HPDE6-E6E7 (cell line): ENCODE measurements at regions not wholly inside any gene's neighbourhood (a gene's known extent, or its start where the extent isn't known, plus 50 kb on each side); places are given as distances from the start of the nearest gene placed in this dataset.

Experiments used
- DNase-seq: peaks from one replicate; pipeline ENCODE4 v3.0.0; 2011; ENCODE audit warnings: missing footprints; ENCODE audit errors: extremely low spot score

DNA sequence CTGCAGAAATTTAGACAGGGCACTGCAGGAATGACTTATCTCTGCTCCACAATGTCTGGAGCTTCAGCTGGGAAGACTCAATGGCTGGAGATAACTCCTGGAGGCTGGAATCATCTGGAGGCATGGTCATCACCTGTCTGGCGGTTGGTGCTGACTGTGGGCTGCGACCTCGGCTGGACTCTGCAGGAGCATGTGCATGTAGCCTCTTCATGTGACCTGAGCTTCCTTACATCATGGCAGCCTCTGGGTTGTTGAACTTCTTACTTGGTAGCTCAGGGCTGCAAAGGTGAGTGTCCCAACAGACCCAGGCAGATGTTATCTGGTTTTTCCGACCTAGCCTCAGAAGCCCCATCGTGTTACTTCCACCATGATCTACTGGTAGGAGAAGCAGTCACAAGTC lies 188.2 kb upstream of the RPL38 start:
- no peak for DNase-seq

GRCh38 chr17:74015990-74016389 lies 187.5 kb upstream of the RPL38 start:
- no peak for DNase-seq

- DNase-seq: no peak
These were observed 187.0 kb upstream of the RPL38 start for GRCh38 chr17:74016461-74016860.

- no peak for DNase-seq
These were observed 186.0 kb upstream of the RPL38 start for GRCh38 chr17:74017466-74017865.

- DNase-seq: no peak
These were observed 185.4 kb upstream of the RPL38 start for GRCh38 chr17:74018115-74018514.

GRCh38 chr17:74019271-74019670 lies 184.2 kb upstream of the RPL38 start:
- DNase-seq: no peak

DNA sequence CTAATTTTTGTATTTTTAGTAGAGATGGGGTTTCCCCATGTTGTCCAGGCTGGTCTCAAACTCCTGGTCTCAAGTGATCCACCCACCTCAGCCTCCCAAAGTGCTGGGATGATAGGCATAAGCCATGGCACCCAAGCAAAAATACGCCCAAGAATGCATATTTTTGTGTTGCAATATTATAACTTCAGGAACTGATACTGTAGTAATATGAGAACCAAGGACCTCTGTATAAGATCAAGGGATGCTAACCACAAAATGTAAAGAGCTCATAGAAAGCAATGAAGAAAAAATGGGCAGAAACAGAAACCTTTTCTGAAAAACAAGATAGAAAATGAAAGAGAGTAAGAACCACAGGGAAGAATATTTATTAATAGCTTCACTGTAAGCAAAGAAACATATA lies 183.6 kb upstream of the RPL38 start:
- no peak for DNase-seq

GRCh38 chr17:74020522-74020921 lies 183.0 kb upstream of the RPL38 start:
- no peak for DNase-seq

GRCh38 chr17:74024871-74025531 lies 178.5 kb upstream of the RPL38 start:
- no peak for DNase-seq

DNA sequence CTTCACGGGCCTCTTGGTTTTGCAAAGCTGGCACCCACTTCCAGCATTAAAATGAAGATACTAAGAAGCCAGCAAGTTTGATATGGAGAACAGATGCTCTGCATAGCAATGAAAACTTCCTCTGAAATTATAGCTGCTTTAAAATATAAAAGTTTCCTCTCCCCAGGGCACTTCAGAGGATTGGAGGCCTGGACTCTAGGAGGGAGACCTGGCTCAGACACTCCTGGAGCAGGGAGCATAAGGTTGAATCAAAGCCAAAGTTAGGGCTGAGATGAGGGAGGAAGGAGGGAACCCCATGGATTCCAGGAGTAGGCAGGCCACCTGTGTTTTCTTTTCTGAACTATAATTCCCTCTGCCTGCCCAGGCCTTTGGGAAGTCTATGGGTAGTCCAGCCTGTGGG lies 176.0 kb upstream of the RPL38 start:
- DNase-seq: no peak

GRCh38 chr17:74028354-74029116 lies 174.9 kb upstream of the RPL38 start:
- no peak for DNase-seq

- DNase-seq: no peak
These were observed 172.0 kb upstream of the RPL38 start for GRCh38 chr17:74031316-74032090.

- DNase-seq: no peak
These were observed 171.3 kb upstream of the RPL38 start for GRCh38 chr17:74032222-74032621.

- no peak for DNase-seq
These were observed 166.2 kb upstream of the RPL38 start for GRCh38 chr17:74037320-74037719.

GRCh38 chr17:74040291-74040690 lies 163.2 kb upstream of the RPL38 start:
- DNase-seq: no peak

GRCh38 chr17:74040729-74041128 lies 162.7 kb upstream of the RPL38 start:
- no peak for DNase-seq

- no peak for DNase-seq
These were observed 161.4 kb upstream of the RPL38 start for GRCh38 chr17:74041869-74042640.

- peak; percentile 25 for DNase-seq
These were observed 160.6 kb upstream of the RPL38 start for GRCh38 chr17:74042744-74043486.

GRCh38 chr17:74043976-74044375 lies 159.5 kb upstream of the RPL38 start:
- DNase-seq: no peak

DNA sequence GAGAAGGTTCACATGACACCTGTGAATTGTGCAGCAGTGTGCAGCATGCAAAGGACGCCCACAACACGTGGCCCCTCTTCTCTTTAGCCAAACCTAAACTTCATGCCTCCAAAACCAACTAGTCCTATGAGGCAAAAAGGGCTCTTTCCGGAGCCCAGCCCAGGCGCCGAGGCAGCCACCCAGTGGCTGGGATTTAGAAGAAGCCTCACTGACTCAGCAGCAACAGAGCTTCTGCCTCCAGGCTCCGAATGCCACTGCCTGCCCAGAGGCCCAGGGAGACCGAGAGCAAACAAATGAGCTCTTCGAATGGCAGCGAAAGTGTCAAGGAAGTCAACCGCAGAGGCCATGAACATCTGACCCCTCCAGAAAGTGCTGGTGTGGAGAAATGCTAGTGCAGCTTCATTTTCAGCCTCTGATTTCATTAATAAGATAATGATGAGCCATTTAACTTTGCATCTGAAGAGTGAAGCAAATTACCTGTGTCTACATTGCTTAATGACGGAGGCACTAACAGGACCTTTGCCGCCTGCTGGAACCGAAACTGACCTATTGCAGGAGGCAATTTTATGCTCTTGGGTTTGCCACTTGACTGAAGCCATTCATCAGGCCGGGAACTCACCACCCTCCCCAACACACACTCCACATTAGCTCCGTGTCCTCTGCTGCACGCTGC lies 157.7 kb upstream of the RPL38 start:
- DNase-seq: no peak
